ENCODE measurements at regions not wholly inside any gene's neighbourhood (a gene's known extent, or its start where the extent isn't known, plus 50 kb on each side); places are given as distances from the start of the nearest gene placed in this dataset.

- no peak overlapping the region for H3K4me3 ChIP-seq (ENCODE audit: insufficient read depth, low read length, poor library complexity, severe bottlenecking)
- H2AFZ ChIP-seq (ENCODE audit: low read depth, low read length, severe bottlenecking), result no peak overlapping the region
- no peak for TF ChIP-seq CTCF (IDR thresholded peaks at IDR 0.05; ENCODE audit: insufficient read depth, low read length, poor library complexity, severe bottlenecking)
- no peak for TF ChIP-seq EZH2phosphoT487 (conservative IDR thresholded peaks at IDR 0.05; ENCODE audit: low read length)
- H3K9ac ChIP-seq (ENCODE audit: low read length), result no peak overlapping the region
- no peaks in the 10 kb centered on the region for H3K36me3 ChIP-seq (ENCODE audit: low read length)
- no peak overlapping the region for H3K4me2 ChIP-seq (ENCODE audit: low read depth, low read length, poor library complexity, severe bottlenecking)
- H3K27me3 ChIP-seq (ENCODE audit: low read length), result no peaks in the 10 kb centered on the region
- H4K20me1 ChIP-seq (ENCODE audit: low read depth, low read length), result no peaks in the 10 kb centered on the region
- no peaks in the 10 kb centered on the region for H3K9me3 ChIP-seq (ENCODE audit: insufficient read depth, low read length)
- H3K9me2 ChIP-seq (replicated peaks; ENCODE audit: insufficient read depth, low read length), result no peaks in the 10 kb centered on the region
- no peak overlapping the region for H3K27ac ChIP-seq (ENCODE audit: low read depth, low read length)
- peaks cover 8% of the 10 kb centered on the region; the same call in 1 of the 2 replicates for H3F3A ChIP-seq (ENCODE audit: insufficient read depth)
- H3K79me2 ChIP-seq (ENCODE audit: insufficient read depth, low read length), result no peaks in the 10 kb centered on the region
These were observed 89.0 kb downstream of the PPCDC start for GRCh38 chr15:75112278-75112847.

DNA sequence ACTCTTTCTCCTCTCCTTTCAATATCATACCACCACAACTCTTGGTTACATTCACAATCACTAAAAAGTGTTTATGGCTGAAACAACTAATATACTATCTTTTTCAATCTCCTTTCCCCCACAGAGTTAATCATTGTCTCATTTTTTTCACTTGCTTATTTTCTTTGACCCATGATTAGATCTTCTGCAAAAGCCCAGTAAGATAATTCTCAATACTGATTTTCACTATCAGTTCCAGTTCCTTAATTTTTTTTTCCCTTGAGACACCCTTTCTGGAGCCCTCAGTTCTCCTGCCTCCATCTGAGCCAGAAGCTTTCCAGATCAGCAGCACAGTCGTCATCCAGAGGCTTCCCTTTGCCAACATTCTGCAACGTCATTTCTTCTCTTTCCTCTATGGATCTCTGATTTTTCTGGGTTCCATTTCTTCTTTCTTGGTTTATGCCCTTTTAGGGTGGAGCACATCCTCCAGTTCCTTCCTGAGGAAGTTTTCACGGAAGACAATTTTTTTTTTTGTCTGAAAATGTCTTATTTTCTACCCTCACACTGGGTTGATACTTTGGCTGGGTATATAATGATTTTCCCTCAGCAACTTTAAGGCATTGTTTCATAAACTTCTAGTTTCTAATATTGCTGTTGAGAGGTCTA is 88.7 kb upstream of the C15orf39 start:
- Histone ChIP-seq H3K9ac (ENCODE audit: low read length) (no peak overlapping the region), H3K36me3 (ENCODE audit: low read length) (no peaks in the 10 kb centered on the region), H4K20me1 (ENCODE audit: low read depth, low read length) (no peaks in the 10 kb centered on the region), H3K4me2 (ENCODE audit: low read depth, low read length, poor library complexity, severe bottlenecking) (no peak overlapping the region), H3K4me3 (ENCODE audit: insufficient read depth, low read length, poor library complexity, severe bottlenecking) (no peak overlapping the region), H3K27ac (ENCODE audit: low read depth, low read length) (no peak overlapping the region), H3F3A (ENCODE audit: insufficient read depth) (peaks cover 2% of the 10 kb centered on the region; the same call in 1 of the 2 replicates), H3K9me3 (ENCODE audit: insufficient read depth, low read length) (no peaks in the 10 kb centered on the region), H3K79me2 (ENCODE audit: insufficient read depth, low read length) (no peaks in the 10 kb centered on the region), H3K27me3 (ENCODE audit: low read length) (no peaks in the 10 kb centered on the region), H3K9me2 (replicated peaks; ENCODE audit: insufficient read depth, low read length) (no peaks in the 10 kb centered on the region), H2AFZ (ENCODE audit: low read depth, low read length, severe bottlenecking) (no peak overlapping the region)
- no peak for TF ChIP-seq CTCF (IDR thresholded peaks at IDR 0.05; ENCODE audit: insufficient read depth, low read length, poor library complexity, severe bottlenecking)
- TF ChIP-seq EZH2phosphoT487 (conservative IDR thresholded peaks at IDR 0.05; ENCODE audit: low read length), result no peak

DNA sequence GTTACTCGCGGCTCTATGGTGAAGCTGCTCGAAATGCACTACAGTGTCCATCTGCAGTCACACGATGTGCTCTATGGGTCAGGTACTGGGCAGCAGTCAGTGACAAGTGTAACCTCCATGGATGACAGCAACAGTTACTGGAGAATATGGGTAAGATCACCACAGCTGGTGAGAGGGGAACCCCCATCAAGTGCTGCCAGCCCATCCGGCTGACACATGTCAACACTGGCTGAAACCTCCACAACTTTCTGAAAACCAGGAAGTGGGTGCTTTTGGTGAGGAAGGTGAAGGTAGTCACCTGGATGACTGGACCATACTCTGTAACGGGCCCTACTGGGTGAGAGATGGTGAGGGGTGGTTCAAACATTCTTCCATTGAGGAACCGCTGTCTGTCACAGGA is 87.4 kb upstream of the C15orf39 start:
- Histone ChIP-seq H3K79me2 (ENCODE audit: insufficient read depth, low read length) (no peaks in the 10 kb centered on the region), H3K27ac (ENCODE audit: low read depth, low read length) (no peak overlapping the region), H2AFZ (ENCODE audit: low read depth, low read length, severe bottlenecking) (no peak overlapping the region), H3K9me2 (replicated peaks; ENCODE audit: insufficient read depth, low read length) (no peaks in the 10 kb centered on the region), H3K36me3 (ENCODE audit: low read length) (no peaks in the 10 kb centered on the region), H3K4me3 (ENCODE audit: insufficient read depth, low read length, poor library complexity, severe bottlenecking) (no peak overlapping the region), H3F3A (ENCODE audit: insufficient read depth) (no peaks in the 10 kb centered on the region), H3K9me3 (ENCODE audit: insufficient read depth, low read length) (no peaks in the 10 kb centered on the region), H4K20me1 (ENCODE audit: low read depth, low read length) (no peaks in the 10 kb centered on the region), H3K9ac (ENCODE audit: low read length) (no peak overlapping the region), H3K27me3 (ENCODE audit: low read length) (no peaks in the 10 kb centered on the region), H3K4me2 (ENCODE audit: low read depth, low read length, poor library complexity, severe bottlenecking) (no peak overlapping the region)
- no peak for TF ChIP-seq CTCF (IDR thresholded peaks at IDR 0.05; ENCODE audit: insufficient read depth, low read length, poor library complexity, severe bottlenecking)
- TF ChIP-seq EZH2phosphoT487 (conservative IDR thresholded peaks at IDR 0.05; ENCODE audit: low read length), result no peak

Data from SU-DHL-6 (cell line).